NT2/D1 (cell line): ENCODE measurements at regions not wholly inside any gene's neighbourhood (a gene's known extent, or its start where the extent isn't known, plus 50 kb on each side); places are given as distances from the start of the nearest gene placed in this dataset.

Experiments
- DNase-seq: peaks from one replicate; pipeline ENCODE4 v3.0.0-alpha.2; 2011; ENCODE audit warnings: low read depth, low spot score
- H3K27me3 ChIP-seq: 2 replicates; pipeline ENCODE4 v1.6.0; 2011; ENCODE audit warnings: mild to moderate bottlenecking; ENCODE audit not compliant: insufficient read length, insufficient read depth
- H3K36me3 ChIP-seq: 2 replicates; pipeline ENCODE4 v1.6.1; 2011; ENCODE audit warnings: mild to moderate bottlenecking, low read length, mixed read lengths; ENCODE audit not compliant: insufficient read depth, insufficient read length
- H3K4me1 ChIP-seq: 2 replicates; pipeline ENCODE4 v1.5.1; 2011; ENCODE audit not compliant: insufficient read depth, insufficient read length
- H3K4me3 ChIP-seq: 2 replicates; pipeline ENCODE4 v1.5.1; 2011; ENCODE audit warnings: low read depth; ENCODE audit not compliant: insufficient read length
- H3K9ac ChIP-seq: 2 replicates; pipeline ENCODE4 v1.6.0; 2011; ENCODE audit warnings: low read depth; ENCODE audit not compliant: insufficient read length
- H3K9me3 ChIP-seq: 2 replicates; pipeline ENCODE4 v1.5.1; 2011; ENCODE audit warnings: mild to moderate bottlenecking, low read length; ENCODE audit not compliant: insufficient read depth
- SUZ12 ChIP-seq: IDR thresholded peaks from 2 replicates; pipeline ENCODE4 v1.6.1; 2011; ENCODE audit not compliant: insufficient read length, insufficient read depth; ENCODE audit errors: extremely low read depth
- YY1 ChIP-seq: IDR thresholded peaks from 2 replicates; pipeline ENCODE4 v1.6.1; 2011; ENCODE audit not compliant: insufficient read length, insufficient read depth
- ZNF274 ChIP-seq: IDR thresholded peaks from 2 replicates; pipeline ENCODE4 v1.6.1; 2011; ENCODE audit warnings: mild to moderate bottlenecking, low read depth, low read length

DNA sequence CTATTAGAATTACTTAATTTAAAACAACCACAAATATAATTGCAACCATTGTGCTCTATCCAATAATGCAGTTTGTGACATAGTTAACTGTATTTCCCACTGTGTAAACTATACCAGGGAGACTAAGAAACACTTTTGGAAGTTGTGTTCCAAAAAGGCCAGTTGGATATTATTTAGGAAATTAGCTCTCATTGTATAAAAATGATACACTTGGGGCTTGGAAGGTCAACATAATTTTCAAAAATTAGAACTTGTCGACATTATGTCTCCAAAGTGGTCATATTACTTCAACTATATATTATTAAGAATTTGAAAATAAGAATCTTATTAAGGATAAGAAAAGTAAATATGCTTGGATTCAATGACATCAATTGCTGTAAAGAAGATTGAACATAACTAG is 876.6 kb downstream of the MRPL39 start:
- no peaks in the 10 kb centered on the region for H3K4me1 ChIP-seq
- TF ChIP-seq ZNF274 (no peak), SUZ12 (no peak), YY1 (no peak)
- no peaks in the 10 kb centered on the region for H3K36me3 ChIP-seq
- no peak overlapping the region for H3K4me3 ChIP-seq
- DNase-seq = no peak
- no peaks in the 10 kb centered on the region for H3K9me3 ChIP-seq
- no peak overlapping the region for H3K9ac ChIP-seq
- no peaks in the 10 kb centered on the region for H3K27me3 ChIP-seq

DNA sequence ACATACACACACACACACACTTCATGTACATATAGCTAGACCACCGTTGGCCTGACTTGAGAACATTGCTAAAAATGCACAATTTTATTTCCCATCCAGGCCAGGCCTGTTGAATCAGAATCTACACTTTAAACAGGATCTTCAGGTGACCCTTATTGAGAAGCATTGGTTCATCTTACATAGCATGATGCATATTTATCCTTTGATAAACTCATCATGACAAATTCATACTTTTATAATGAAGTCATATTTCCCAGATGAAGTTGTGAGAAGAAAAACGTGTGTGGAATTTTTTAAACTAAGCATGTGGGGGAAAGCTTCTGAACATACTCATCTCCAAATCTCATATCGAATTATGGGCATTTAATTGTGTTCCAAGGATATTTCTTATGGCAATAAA is 877.7 kb downstream of the MRPL39 start:
- no peak for TF ChIP-seq ZNF274
- no peak for TF ChIP-seq SUZ12
- no peak for TF ChIP-seq YY1
- Histone ChIP-seq H3K9ac (no peak overlapping the region), H3K4me1 (no peaks in the 10 kb centered on the region), H3K4me3 (no peak overlapping the region), H3K36me3 (no peaks in the 10 kb centered on the region), H3K9me3 (no peaks in the 10 kb centered on the region), H3K27me3 (no peaks in the 10 kb centered on the region)
- no peak for DNase-seq

DNA sequence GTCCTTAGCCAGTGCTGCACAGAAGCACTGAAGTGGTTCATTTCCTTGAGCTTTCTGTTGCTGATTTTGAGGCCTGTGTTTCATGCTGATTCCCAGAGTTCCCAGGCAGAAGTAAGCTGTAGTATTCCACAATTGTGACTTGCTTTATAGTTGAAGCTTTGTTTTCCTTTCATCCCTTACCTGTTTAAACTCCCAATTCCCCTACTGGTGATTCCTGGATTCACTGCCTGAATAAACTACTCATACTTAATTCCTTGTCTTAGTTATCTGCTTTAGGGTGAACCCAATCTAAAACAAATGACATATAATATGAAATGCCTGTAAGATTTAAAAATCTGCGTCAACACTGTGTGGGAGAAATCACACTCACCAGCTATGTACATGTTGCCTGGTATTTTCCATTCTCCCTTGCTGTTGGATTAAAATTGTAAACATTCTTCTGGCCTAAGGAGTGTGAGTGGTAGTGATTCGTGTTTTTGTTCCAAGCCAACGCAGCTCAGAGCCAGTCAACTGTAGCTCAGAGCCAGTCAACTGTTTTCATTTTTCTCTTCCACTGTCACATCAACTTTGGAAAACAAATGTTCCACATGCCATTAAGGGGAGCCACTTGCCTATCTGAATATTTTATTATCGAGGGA is 879.4 kb downstream of the MRPL39 start:
- no peak overlapping the region for H3K9ac ChIP-seq
- H3K36me3 ChIP-seq = no peaks in the 10 kb centered on the region
- no peak for DNase-seq
- TF ChIP-seq YY1 (no peak), SUZ12 (no peak), ZNF274 (no peak)
- no peaks in the 10 kb centered on the region for H3K9me3 ChIP-seq
- H3K4me1 ChIP-seq = no peaks in the 10 kb centered on the region
- H3K4me3 ChIP-seq = no peak overlapping the region
- no peaks in the 10 kb centered on the region for H3K27me3 ChIP-seq

DNA sequence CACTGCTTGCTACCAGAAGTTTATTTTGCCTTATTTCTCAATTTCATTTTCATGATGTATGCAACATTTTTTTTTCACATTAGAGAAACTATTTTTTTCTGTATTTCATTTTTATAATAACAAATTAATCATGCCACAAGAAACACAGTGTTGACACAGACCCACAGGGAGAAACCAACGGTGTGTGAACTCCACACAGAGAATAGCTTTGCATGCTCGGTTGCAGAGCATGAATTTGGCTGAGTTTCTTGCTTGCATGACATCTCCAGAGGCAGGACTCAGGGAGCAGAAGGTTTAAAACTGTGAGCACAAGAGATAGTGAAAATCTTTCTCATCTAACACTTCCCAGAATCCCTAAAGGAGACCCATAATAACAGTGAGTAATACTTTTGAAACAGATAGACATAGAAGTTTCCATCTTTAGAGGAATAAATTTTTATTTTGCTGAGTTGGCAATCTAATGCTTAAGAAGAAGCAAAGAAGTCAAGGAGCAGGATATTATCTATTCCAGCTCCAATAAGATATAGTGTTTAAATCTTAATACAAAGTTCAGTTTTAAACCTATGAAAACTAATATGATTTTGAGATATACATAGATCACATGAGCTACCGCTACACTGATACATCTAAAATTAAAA is 890.9 kb downstream of the MRPL39 start:
- Histone ChIP-seq H3K36me3 (no peaks in the 10 kb centered on the region), H3K4me3 (no peak overlapping the region), H3K27me3 (no peaks in the 10 kb centered on the region), H3K9me3 (no peaks in the 10 kb centered on the region), H3K4me1 (no peaks in the 10 kb centered on the region), H3K9ac (no peak overlapping the region)
- no peak for DNase-seq
- TF ChIP-seq ZNF274 (no peak), YY1 (no peak), SUZ12 (no peak)

DNA sequence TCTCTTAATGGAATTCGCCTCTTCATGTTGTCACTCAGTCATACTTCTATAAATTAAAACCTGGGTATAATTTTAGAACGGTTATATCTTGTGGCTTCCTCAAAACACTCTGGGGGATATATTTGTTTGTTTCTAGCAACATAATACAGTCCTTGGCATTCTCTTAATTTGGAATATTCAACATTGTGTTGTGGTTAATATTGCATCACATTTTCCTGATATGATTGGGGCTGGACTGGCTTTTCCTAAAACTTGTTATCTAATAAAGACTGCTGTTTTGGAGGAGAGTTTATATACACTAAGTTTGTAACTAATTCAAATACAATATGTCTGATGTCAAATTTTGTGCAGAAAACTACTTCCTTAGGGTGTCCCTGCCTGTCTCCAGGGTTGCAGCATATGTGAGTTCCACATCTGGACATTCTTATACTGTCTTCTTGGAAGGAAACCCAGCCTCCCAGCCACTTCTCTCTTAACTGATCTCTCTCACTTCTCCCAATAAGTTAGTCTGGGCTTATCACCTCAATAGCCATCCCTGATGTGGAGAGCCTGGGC is 892.6 kb downstream of the MRPL39 start:
- Histone ChIP-seq H3K4me3 (no peak overlapping the region), H3K36me3 (no peaks in the 10 kb centered on the region), H3K9me3 (no peaks in the 10 kb centered on the region), H3K9ac (no peak overlapping the region), H3K27me3 (no peaks in the 10 kb centered on the region), H3K4me1 (no peaks in the 10 kb centered on the region)
- TF ChIP-seq SUZ12 = no peak
- no peak for TF ChIP-seq ZNF274
- TF ChIP-seq YY1 = no peak
- no peak for DNase-seq

DNA sequence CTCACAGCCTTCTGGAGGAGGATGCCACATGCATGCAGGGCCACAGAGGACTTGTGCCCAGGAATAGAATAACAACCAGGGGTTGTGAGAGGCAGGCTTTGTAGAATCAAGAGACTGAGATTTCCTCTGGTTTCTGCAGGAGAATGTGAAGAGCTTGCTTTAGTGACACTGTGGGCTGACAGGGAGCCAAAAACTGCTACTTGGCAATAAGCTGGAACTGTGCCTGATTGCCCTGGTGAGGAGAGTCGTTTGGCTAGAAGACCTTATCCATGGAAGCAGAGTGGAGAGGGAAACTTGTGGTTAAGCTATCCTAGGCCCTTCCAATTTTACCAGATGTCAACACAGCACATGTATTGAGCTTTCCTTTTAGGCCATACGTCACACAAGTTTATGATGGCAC is 902.1 kb downstream of the MRPL39 start:
- no peak overlapping the region for H3K9ac ChIP-seq
- H3K4me1 ChIP-seq = no peaks in the 10 kb centered on the region
- H3K27me3 ChIP-seq = no peaks in the 10 kb centered on the region
- no peak for DNase-seq
- no peak overlapping the region for H3K4me3 ChIP-seq
- no peaks in the 10 kb centered on the region for H3K9me3 ChIP-seq
- no peaks in the 10 kb centered on the region for H3K36me3 ChIP-seq
- TF ChIP-seq ZNF274 (no peak), SUZ12 (no peak), YY1 (no peak)

DNA sequence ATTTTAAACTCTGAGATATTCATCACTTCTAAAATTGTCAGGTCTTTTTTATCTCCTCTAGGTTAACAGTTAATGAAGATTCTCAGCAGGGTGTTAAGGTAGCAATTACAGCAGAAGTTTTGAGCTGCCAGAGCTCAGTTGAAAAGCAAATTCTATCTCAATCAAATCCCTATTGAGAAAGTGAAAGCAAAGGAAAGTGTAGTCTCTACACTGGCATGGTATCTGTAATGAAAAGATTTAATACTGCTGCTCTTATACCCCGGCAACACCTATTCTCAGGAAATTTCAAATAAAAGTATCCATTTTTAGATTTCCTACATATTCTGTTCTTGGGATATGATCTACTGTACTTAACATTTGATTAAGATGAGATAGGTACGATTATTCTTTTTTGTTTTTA is 913.5 kb downstream of the MRPL39 start:
- no peak for DNase-seq
- TF ChIP-seq ZNF274 = no peak
- no peak for TF ChIP-seq SUZ12
- TF ChIP-seq YY1 = no peak

More for the DNA sequence above, 913.5 kb downstream of the MRPL39 start:
- no peaks in the 10 kb centered on the region for H3K4me1 ChIP-seq
- H3K9me3 ChIP-seq = no peaks in the 10 kb centered on the region
- H3K27me3 ChIP-seq = no peaks in the 10 kb centered on the region
- no peak overlapping the region for H3K9ac ChIP-seq
- H3K36me3 ChIP-seq = no peaks in the 10 kb centered on the region
- H3K4me3 ChIP-seq = no peak overlapping the region
